Keratinocyte (primary cell): ENCODE measurements at regions not wholly inside any gene's neighbourhood (a gene's known extent, or its start where the extent isn't known, plus 50 kb on each side); places are given as distances from the start of the nearest gene placed in this dataset.

Experiments
- DNase-seq: peaks from one replicate; pipeline ENCODE4 v3.0.0-alpha.2; 2011; ENCODE audit warnings: low read depth, missing footprints, low spot score
- FAIRE-seq: peaks from 2 replicates; lab custom pipeline; 2011; peaks lifted over from hg19 to GRCh38; lab: Jason Lieb, UNC
- H2AFZ ChIP-seq: 2 replicates; pipeline ENCODE4 v1.6.0; 2012; ENCODE audit warnings: low read length, control low read depth, inconsistent platforms; ENCODE audit not compliant: control insufficient read depth
- H3K27ac ChIP-seq: 2 replicates; pipeline ENCODE4 v1.5.1; 2011; ENCODE audit warnings: low read length; ENCODE audit not compliant: control insufficient read depth, insufficient read depth
- H3K27me3 ChIP-seq: 3 replicates; pipeline ENCODE4 v1.6.0; 2011; ENCODE audit warnings: low read length; ENCODE audit not compliant: control insufficient read depth, insufficient read depth; ENCODE audit errors: extremely low read depth
- H3K36me3 ChIP-seq, 2 experiments: 2 replicates in 1 of 2; 3 replicates in 1 of 2; pipeline ENCODE4 v1.5.1; 2011; ENCODE audit warnings: low read length in 2 of 2, mild to moderate bottlenecking in 1 of 2; ENCODE audit not compliant: control insufficient read depth in 2 of 2, insufficient read depth in 2 of 2; ENCODE audit errors: extremely low read depth in 1 of 2
- H3K4me1 ChIP-seq: 3 replicates; pipeline ENCODE4 v1.5.1; 2011; ENCODE audit warnings: low read length; ENCODE audit not compliant: control insufficient read depth, insufficient read depth; ENCODE audit errors: extremely low read depth
- H3K4me2 ChIP-seq: 3 replicates; pipeline ENCODE4 v1.6.0; 2011; ENCODE audit warnings: low read depth, low read length; ENCODE audit not compliant: control insufficient read depth, insufficient read depth; ENCODE audit errors: extremely low read depth
- H3K4me3 ChIP-seq, 3 experiments: fragments of 200-600 bp in 1 of 3; sonication (generic) in 1 of 3; 2 replicates in 2 of 3; 3 replicates in 1 of 3; pipeline ENCODE4 v1.5.1; 2011 to 2016; ENCODE audit warnings: low read length in 3 of 3, mild to moderate bottlenecking in 3 of 3, control low read depth in 2 of 3, inconsistent platforms in 1 of 3, low read depth in 1 of 3, mixed read lengths in 1 of 3, mixed run types in 1 of 3, moderate library complexity in 1 of 3; ENCODE audit not compliant: control insufficient read depth in 2 of 3, insufficient read depth in 2 of 3; ENCODE audit errors: extremely low read depth in 1 of 3
- H3K79me2 ChIP-seq: 2 replicates; pipeline ENCODE4 v1.6.0; 2012; ENCODE audit warnings: low read length; ENCODE audit not compliant: control insufficient read depth, insufficient read depth
- H3K9ac ChIP-seq: 3 replicates; pipeline ENCODE4 v1.6.0; 2011; ENCODE audit warnings: low read length; ENCODE audit not compliant: control insufficient read depth, insufficient read depth; ENCODE audit errors: extremely low read depth
- H3K9me1 ChIP-seq: 3 replicates; pipeline ENCODE4 v1.6.0; 2011; ENCODE audit warnings: low read length; ENCODE audit not compliant: control insufficient read depth, insufficient read depth; ENCODE audit errors: extremely low read depth
- H3K9me3 ChIP-seq: 2 replicates; pipeline ENCODE4 v1.5.1; 2012; ENCODE audit warnings: low read depth, low read length; ENCODE audit not compliant: control insufficient read depth
- H4K20me1 ChIP-seq: 3 replicates; pipeline ENCODE4 v1.6.0; 2011; ENCODE audit warnings: low read length; ENCODE audit not compliant: control insufficient read depth, insufficient read depth; ENCODE audit errors: extremely low read depth
- EZH2 ChIP-seq: IDR thresholded peaks from one replicate; pipeline ENCODE4 v1.6.1; 2012; ENCODE audit warnings: inconsistent platforms, mild to moderate bottlenecking, low read length, moderate library complexity
- dilution Hi-C: fragments of 300-500 bp; cut with MboI; formaldehyde crosslinking; loops from one replicate; pipeline ENCODE4 v1.7.0; 2020; ENCODE audit warnings: low sequenced_read_pairs; ENCODE audit not compliant: extremely low pct_ligation_motif_present
- TF ChIP-seq, protein P1 (sequence below), 3 experiments: IDR thresholded peaks in 1 of 3; conservative IDR thresholded peaks in 1 of 3; optimal IDR thresholded peaks in 1 of 3; 2 replicates in 2 of 3; 3 replicates in 1 of 3; pipeline versions ENCODE3 to v1.5.1; 2011; ENCODE audit warnings: low read length in 3 of 3, mild to moderate bottlenecking in 3 of 3, moderate library complexity in 2 of 3, control low read depth in 1 of 3, inconsistent platforms in 1 of 3; ENCODE audit not compliant: insufficient read depth in 2 of 3; ENCODE audit errors: extremely low read depth in 1 of 3

DNA sequence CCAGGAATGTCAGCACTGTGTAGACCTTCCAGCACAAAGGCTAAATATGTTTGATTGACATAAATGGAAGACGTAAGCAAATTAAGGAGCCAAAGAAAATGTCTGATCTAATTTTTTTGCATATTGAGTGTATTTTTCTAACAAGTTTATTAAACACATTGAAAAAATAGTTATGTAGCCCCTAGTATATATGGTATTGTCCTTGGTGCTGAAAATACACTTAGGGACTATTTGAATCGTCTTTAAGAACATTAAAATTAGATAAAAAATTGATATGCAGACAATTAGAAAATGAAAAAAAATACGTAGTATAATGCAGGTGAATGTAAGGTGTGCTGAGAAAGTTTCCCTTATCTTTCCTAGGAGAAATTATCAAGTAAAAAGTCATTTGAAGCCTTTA lies 337.0 kb downstream of the OMA1 start:
- FAIRE-seq (no peak), DNase-seq (no peak)
- no peak overlapping the region for H3K27ac ChIP-seq
- H3K4me1 ChIP-seq: no peaks in the 10 kb centered on the region
- H3K9ac ChIP-seq: no peak overlapping the region
- H3K27me3 ChIP-seq: no peaks in the 10 kb centered on the region
- H3K36me3 ChIP-seq: no peaks in the 10 kb centered on the region
- H3K4me3 ChIP-seq: no peak overlapping the region
- TF ChIP-seq EZH2: no peak
- TF ChIP-seq, protein P1, sequence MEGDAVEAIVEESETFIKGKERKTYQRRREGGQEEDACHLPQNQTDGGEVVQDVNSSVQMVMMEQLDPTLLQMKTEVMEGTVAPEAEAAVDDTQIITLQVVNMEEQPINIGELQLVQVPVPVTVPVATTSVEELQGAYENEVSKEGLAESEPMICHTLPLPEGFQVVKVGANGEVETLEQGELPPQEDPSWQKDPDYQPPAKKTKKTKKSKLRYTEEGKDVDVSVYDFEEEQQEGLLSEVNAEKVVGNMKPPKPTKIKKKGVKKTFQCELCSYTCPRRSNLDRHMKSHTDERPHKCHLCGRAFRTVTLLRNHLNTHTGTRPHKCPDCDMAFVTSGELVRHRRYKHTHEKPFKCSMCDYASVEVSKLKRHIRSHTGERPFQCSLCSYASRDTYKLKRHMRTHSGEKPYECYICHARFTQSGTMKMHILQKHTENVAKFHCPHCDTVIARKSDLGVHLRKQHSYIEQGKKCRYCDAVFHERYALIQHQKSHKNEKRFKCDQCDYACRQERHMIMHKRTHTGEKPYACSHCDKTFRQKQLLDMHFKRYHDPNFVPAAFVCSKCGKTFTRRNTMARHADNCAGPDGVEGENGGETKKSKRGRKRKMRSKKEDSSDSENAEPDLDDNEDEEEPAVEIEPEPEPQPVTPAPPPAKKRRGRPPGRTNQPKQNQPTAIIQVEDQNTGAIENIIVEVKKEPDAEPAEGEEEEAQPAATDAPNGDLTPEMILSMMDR (optimal IDR thresholded peaks at IDR 0.05 in 1 of 3, IDR thresholded peaks at IDR 0.05 in 1 of 3, conservative IDR thresholded peaks at IDR 0.05 in 1 of 3; ENCODE audit: extremely low read depth in 1 of 3, insufficient read depth in 2 of 3, low read length in 3 of 3): no peak
- no peak overlapping the region for H2AFZ ChIP-seq
- dilution Hi-C loops: no loop called here
- H3K79me2 ChIP-seq: no peaks in the 10 kb centered on the region
- no peak overlapping the region for H3K4me2 ChIP-seq
- no peaks in the 10 kb centered on the region for H3K9me3 ChIP-seq
- H4K20me1 ChIP-seq: no peaks in the 10 kb centered on the region
- no peaks in the 10 kb centered on the region for H3K9me1 ChIP-seq

DNA sequence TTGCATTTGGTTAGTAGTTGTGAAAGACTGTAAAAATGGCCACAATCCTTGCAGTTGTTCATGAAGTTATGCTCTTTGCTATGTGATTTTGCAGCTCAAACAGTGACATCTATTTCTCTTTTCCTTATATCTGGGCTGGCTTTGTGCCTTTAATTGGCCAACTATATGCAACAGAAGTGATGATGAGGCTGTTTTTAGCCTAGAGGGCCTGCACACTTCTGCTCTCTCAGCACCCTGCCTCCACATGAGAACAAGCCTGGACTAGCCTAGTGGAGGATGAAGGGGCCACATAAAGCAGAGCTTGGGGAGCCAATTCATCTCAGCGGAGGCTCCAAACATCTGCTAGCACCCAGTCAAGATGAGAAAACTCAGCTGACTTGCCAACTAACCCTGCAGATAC lies 339.8 kb downstream of the OMA1 start:
- TF ChIP-seq, protein P1 (optimal IDR thresholded peaks at IDR 0.05 in 1 of 3, IDR thresholded peaks at IDR 0.05 in 1 of 3, conservative IDR thresholded peaks at IDR 0.05 in 1 of 3; ENCODE audit: extremely low read depth in 1 of 3, insufficient read depth in 2 of 3, low read length in 3 of 3): no peak
- no peak for TF ChIP-seq EZH2
- Histone ChIP-seq H3K4me3 (no peak overlapping the region), H3K4me2 (no peak overlapping the region), H3K27me3 (no peaks in the 10 kb centered on the region), H3K27ac (no peak overlapping the region), H3K36me3 (no peaks in the 10 kb centered on the region), H3K9me3 (no peaks in the 10 kb centered on the region), H3K9me1 (no peaks in the 10 kb centered on the region), H3K9ac (no peak overlapping the region), H3K4me1 (no peaks in the 10 kb centered on the region), H4K20me1 (no peaks in the 10 kb centered on the region), H2AFZ (no peak overlapping the region), H3K79me2 (no peaks in the 10 kb centered on the region)
- dilution Hi-C loops: no loop called here
- no peak for DNase-seq
- FAIRE-seq: no peak
